ENCODE measurements at regions not wholly inside any gene's neighbourhood (a gene's known extent, or its start where the extent isn't known, plus 50 kb on each side); places are given as distances from the start of the nearest gene placed in this dataset.
"Not testable (repeated sequence)": the region's sequence is repeated elsewhere in the genome, so short reads cannot be mapped to it uniquely, and the experiment has no call there.

GRCh38 chr1:109857702-109858101, 52.9 kb upstream of the CSF1 start:
- not testable (repeated sequence) for H3K4me1 Mint-ChIP-seq; DNase-seq; H3K4me3 Mint-ChIP-seq; H3K27ac Mint-ChIP-seq; H3K36me3 Mint-ChIP-seq (ENCODE audit: low read depth); H3K27me3 Mint-ChIP-seq; ATAC-seq; H3K9me3 Mint-ChIP-seq

GRCh38 chr1:109855986-109856385, 54.7 kb upstream of the CSF1 start:
- H3K36me3 Mint-ChIP-seq (ENCODE audit: low read depth); H3K9me3 Mint-ChIP-seq: not testable (repeated sequence)

GRCh38 chr1:109853972-109854371, 56.7 kb upstream of the CSF1 start:
- H3K27ac Mint-ChIP-seq; ATAC-seq; H3K4me3 Mint-ChIP-seq; H3K27me3 Mint-ChIP-seq; H3K9me3 Mint-ChIP-seq; DNase-seq; H3K36me3 Mint-ChIP-seq (ENCODE audit: low read depth): not testable (repeated sequence)
- H3K4me1 Mint-ChIP-seq = peaks cover 11% of the 10 kb centered on the region

More at GRCh38 chr1:109855986-109856385, 54.7 kb upstream of the CSF1 start:
- not testable (repeated sequence) for ATAC-seq, DNase-seq, H3K27ac Mint-ChIP-seq, H3K4me3 Mint-ChIP-seq, H3K27me3 Mint-ChIP-seq, H3K4me1 Mint-ChIP-seq

- H3K27me3 Mint-ChIP-seq; H3K27ac Mint-ChIP-seq; H3K4me3 Mint-ChIP-seq; ATAC-seq; H3K36me3 Mint-ChIP-seq (ENCODE audit: low read depth); DNase-seq; H3K9me3 Mint-ChIP-seq: not testable (repeated sequence)
- H3K4me1 Mint-ChIP-seq = peaks cover 14% of the 10 kb centered on the region
Observed at GRCh38 chr1:109852221-109853015, 58.2 kb upstream of the CSF1 start.

GRCh38 chr1:109850827-109851226, 59.8 kb upstream of the CSF1 start:
- ATAC-seq (peak; percentile 84), DNase-seq (no peak)
- H3K36me3 Mint-ChIP-seq (ENCODE audit: low read depth) = no peaks in the 10 kb centered on the region
- H3K4me3 Mint-ChIP-seq = no peak overlapping the region
- H3K27ac Mint-ChIP-seq = no peak overlapping the region
- no peaks in the 10 kb centered on the region for H3K9me3 Mint-ChIP-seq
- H3K27me3 Mint-ChIP-seq = no peaks in the 10 kb centered on the region
- H3K4me1 Mint-ChIP-seq = peaks cover 14% of the 10 kb centered on the region

GRCh38 chr1:109850194-109850593, 60.5 kb upstream of the CSF1 start:
- Mint-ChIP-seq H3K27ac (no peak overlapping the region), H3K9me3 (no peaks in the 10 kb centered on the region), H3K4me1 (peaks cover 14% of the 10 kb centered on the region), H3K36me3 (ENCODE audit: low read depth) (no peaks in the 10 kb centered on the region), H3K27me3 (no peaks in the 10 kb centered on the region), H3K4me3 (no peak overlapping the region)
- no peak for DNase-seq
- no peak for ATAC-seq

GRCh38 chr1:109849655-109850054, 61.0 kb upstream of the CSF1 start:
- ATAC-seq = no peak

GRCh38 chr1:109847251-109847650, 63.4 kb upstream of the CSF1 start:
- ATAC-seq = no peak
- Mint-ChIP-seq H3K4me3 (no peak overlapping the region), H3K4me1 (peaks cover 14% of the 10 kb centered on the region), H3K9me3 (no peaks in the 10 kb centered on the region), H3K36me3 (ENCODE audit: low read depth) (no peaks in the 10 kb centered on the region), H3K27ac (no peak overlapping the region), H3K27me3 (no peaks in the 10 kb centered on the region)
- no peak for DNase-seq

More at GRCh38 chr1:109849655-109850054, 61.0 kb upstream of the CSF1 start:
- Mint-ChIP-seq H3K4me3 (no peak overlapping the region), H3K27me3 (no peaks in the 10 kb centered on the region), H3K4me1 (peaks cover 14% of the 10 kb centered on the region), H3K27ac (no peak overlapping the region), H3K9me3 (no peaks in the 10 kb centered on the region), H3K36me3 (ENCODE audit: low read depth) (no peaks in the 10 kb centered on the region)
- no peak for DNase-seq

GRCh38 chr1:109846846-109847245, 63.8 kb upstream of the CSF1 start:
- DNase-seq (no peak), ATAC-seq (no peak)
- Mint-ChIP-seq H3K4me1 (peaks cover 14% of the 10 kb centered on the region), H3K27me3 (no peaks in the 10 kb centered on the region), H3K9me3 (no peaks in the 10 kb centered on the region), H3K36me3 (ENCODE audit: low read depth) (no peaks in the 10 kb centered on the region), H3K27ac (no peak overlapping the region), H3K4me3 (no peak overlapping the region)

- Mint-ChIP-seq H3K9me3 (no peaks in the 10 kb centered on the region), H3K27ac (no peak overlapping the region), H3K4me3 (no peak overlapping the region), H3K36me3 (ENCODE audit: low read depth) (no peaks in the 10 kb centered on the region), H3K4me1 (peaks cover 14% of the 10 kb centered on the region), H3K27me3 (no peaks in the 10 kb centered on the region)
- no peak for DNase-seq
- ATAC-seq = no peak
Observed at GRCh38 chr1:109846162-109846561, 64.5 kb upstream of the CSF1 start.

- DNase-seq (no peak), ATAC-seq (no peak)
- H3K27ac Mint-ChIP-seq = no peak overlapping the region
- H3K27me3 Mint-ChIP-seq = no peaks in the 10 kb centered on the region
- H3K4me3 Mint-ChIP-seq = no peak overlapping the region
- no peaks in the 10 kb centered on the region for H3K36me3 Mint-ChIP-seq (ENCODE audit: low read depth)
- H3K9me3 Mint-ChIP-seq = no peaks in the 10 kb centered on the region
- peaks cover 9% of the 10 kb centered on the region for H3K4me1 Mint-ChIP-seq
Observed at GRCh38 chr1:109845658-109846057, 65.0 kb upstream of the CSF1 start.

- Mint-ChIP-seq H3K36me3 (ENCODE audit: low read depth) (no peaks in the 10 kb centered on the region), H3K9me3 (no peaks in the 10 kb centered on the region), H3K27ac (no peak overlapping the region), H3K4me3 (no peak overlapping the region), H3K4me1 (peaks cover 3% of the 10 kb centered on the region), H3K27me3 (no peaks in the 10 kb centered on the region)
- ATAC-seq (no peak), DNase-seq (no peak)
Observed at GRCh38 chr1:109844609-109845008, 66.0 kb upstream of the CSF1 start.

- Mint-ChIP-seq H3K27me3 (no peaks in the 10 kb centered on the region), H3K9me3 (peaks cover 9% of the 10 kb centered on the region), H3K36me3 (ENCODE audit: low read depth) (no peaks in the 10 kb centered on the region), H3K4me1 (peaks cover 2% of the 10 kb centered on the region), H3K4me3 (no peak overlapping the region), H3K27ac (no peak overlapping the region)
- ATAC-seq (peak; percentile 40), DNase-seq (no peak)
Observed at GRCh38 chr1:109840011-109840629, 70.5 kb upstream of the CSF1 start.

GRCh38 chr1:109839276-109839675, 71.4 kb upstream of the CSF1 start:
- not testable (repeated sequence) for H3K4me3 Mint-ChIP-seq; DNase-seq; H3K27me3 Mint-ChIP-seq; H3K4me1 Mint-ChIP-seq; H3K9me3 Mint-ChIP-seq; ATAC-seq; H3K27ac Mint-ChIP-seq; H3K36me3 Mint-ChIP-seq (ENCODE audit: low read depth)

- no peak for ATAC-seq
- DNase-seq = no peak
- Mint-ChIP-seq H3K36me3 (ENCODE audit: low read depth) (no peaks in the 10 kb centered on the region), H3K4me1 (peaks cover 2% of the 10 kb centered on the region), H3K27ac (no peak overlapping the region), H3K9me3 (peaks cover 9% of the 10 kb centered on the region), H3K4me3 (no peak overlapping the region), H3K27me3 (no peaks in the 10 kb centered on the region)
Observed at GRCh38 chr1:109838838-109839240, 71.8 kb upstream of the CSF1 start.

Data from activated naive CD8-positive, alpha-beta T cell treated with anti-CD3 and anti-CD28 coated beads, Interleukin-2, amount 50 U/mL, for 24 hours (primary cell).